ENCODE measurements at regions not wholly inside any gene's neighbourhood (a gene's known extent, or its start where the extent isn't known, plus 50 kb on each side); places are given as distances from the start of the nearest gene placed in this dataset.

DNA sequence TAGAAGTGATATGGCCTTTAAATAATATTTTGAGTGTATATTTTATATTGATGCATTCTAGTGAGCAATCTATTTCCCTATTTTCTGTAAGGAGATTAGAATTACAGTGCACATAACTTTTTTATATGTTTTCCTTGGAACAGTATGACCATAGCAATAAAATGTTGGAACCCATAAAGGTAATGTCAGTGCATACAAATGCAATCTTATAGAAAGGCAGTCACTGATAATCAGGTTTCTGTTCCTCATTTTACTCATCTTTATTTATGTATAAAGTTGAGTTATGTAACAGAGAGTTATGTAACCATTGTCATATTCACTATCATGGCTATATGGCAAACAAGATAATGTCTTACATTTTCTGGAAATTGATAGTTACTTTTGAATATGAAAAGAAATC is 179.9 kb upstream of the NETO1 start:
- TF ChIP-seq, protein P1, sequence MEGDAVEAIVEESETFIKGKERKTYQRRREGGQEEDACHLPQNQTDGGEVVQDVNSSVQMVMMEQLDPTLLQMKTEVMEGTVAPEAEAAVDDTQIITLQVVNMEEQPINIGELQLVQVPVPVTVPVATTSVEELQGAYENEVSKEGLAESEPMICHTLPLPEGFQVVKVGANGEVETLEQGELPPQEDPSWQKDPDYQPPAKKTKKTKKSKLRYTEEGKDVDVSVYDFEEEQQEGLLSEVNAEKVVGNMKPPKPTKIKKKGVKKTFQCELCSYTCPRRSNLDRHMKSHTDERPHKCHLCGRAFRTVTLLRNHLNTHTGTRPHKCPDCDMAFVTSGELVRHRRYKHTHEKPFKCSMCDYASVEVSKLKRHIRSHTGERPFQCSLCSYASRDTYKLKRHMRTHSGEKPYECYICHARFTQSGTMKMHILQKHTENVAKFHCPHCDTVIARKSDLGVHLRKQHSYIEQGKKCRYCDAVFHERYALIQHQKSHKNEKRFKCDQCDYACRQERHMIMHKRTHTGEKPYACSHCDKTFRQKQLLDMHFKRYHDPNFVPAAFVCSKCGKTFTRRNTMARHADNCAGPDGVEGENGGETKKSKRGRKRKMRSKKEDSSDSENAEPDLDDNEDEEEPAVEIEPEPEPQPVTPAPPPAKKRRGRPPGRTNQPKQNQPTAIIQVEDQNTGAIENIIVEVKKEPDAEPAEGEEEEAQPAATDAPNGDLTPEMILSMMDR (conservative IDR thresholded peaks at IDR 0.05 in 1 of 2, IDR thresholded peaks at IDR 0.05 in 1 of 2; ENCODE audit: low read depth in 1 of 2, low read length in 2 of 2): no peak
- TF ChIP-seq EZH2 (IDR thresholded peaks at IDR 0.05; ENCODE audit: low read length, missing control alignments): no peak
- Histone ChIP-seq H2AFZ (ENCODE audit: low read length) (no peak overlapping the region), H3K4me2 (ENCODE audit: extremely low read depth, insufficient read depth, low read length) (no peak overlapping the region), H4K20me1 (ENCODE audit: control insufficient read depth, extremely low read depth, insufficient read depth, low read length) (no peaks in the 10 kb centered on the region), H3K27ac (ENCODE audit: insufficient read depth, low read length) (no peak overlapping the region), H3K4me1 (ENCODE audit: control insufficient read depth, extremely low read depth, insufficient read depth, low read length) (no peaks in the 10 kb centered on the region), H3K4me3 (replicated peaks in 1 of 4; ENCODE audit: control extremely low read depth in 1 of 4, insufficient read depth in 1 of 4, low read depth in 3 of 4, low read length in 4 of 4) (no peak overlapping the region), H3K79me2 (ENCODE audit: control insufficient read depth, insufficient read depth, low read length) (no peaks in the 10 kb centered on the region), H3K9ac (ENCODE audit: insufficient read depth, low read length) (no peak overlapping the region), H3K27me3 (ENCODE audit: control insufficient read depth, insufficient read depth, low read length) (no peaks in the 10 kb centered on the region), H3K9me3 (ENCODE audit: control insufficient read depth, insufficient read depth, low read depth, low read length) (no peaks in the 10 kb centered on the region), H3K36me3 (ENCODE audit: control insufficient read depth, insufficient read depth, low read length) (no peaks in the 10 kb centered on the region)
- no peak for DNase-seq (ENCODE audit: low read depth in 2 of 2)

- no peak overlapping the region for H3K27ac ChIP-seq (ENCODE audit: insufficient read depth, low read length)
- no peaks in the 10 kb centered on the region for H3K4me1 ChIP-seq (ENCODE audit: control insufficient read depth, extremely low read depth, insufficient read depth, low read length)
- no peaks in the 10 kb centered on the region for H4K20me1 ChIP-seq (ENCODE audit: control insufficient read depth, extremely low read depth, insufficient read depth, low read length)
- H3K4me2 ChIP-seq (ENCODE audit: extremely low read depth, insufficient read depth, low read length): no peak overlapping the region
- TF ChIP-seq, protein P1 (conservative IDR thresholded peaks at IDR 0.05 in 1 of 2, IDR thresholded peaks at IDR 0.05 in 1 of 2; ENCODE audit: low read depth in 1 of 2, low read length in 2 of 2): no peak
- TF ChIP-seq EZH2 (IDR thresholded peaks at IDR 0.05; ENCODE audit: low read length, missing control alignments): no peak
- no peak overlapping the region for H3K4me3 ChIP-seq (replicated peaks in 1 of 4; ENCODE audit: control extremely low read depth in 1 of 4, insufficient read depth in 1 of 4, low read depth in 3 of 4, low read length in 4 of 4)
- H3K79me2 ChIP-seq (ENCODE audit: control insufficient read depth, insufficient read depth, low read length): no peaks in the 10 kb centered on the region
- H3K9me3 ChIP-seq (ENCODE audit: control insufficient read depth, insufficient read depth, low read depth, low read length): no peaks in the 10 kb centered on the region
- no peak for DNase-seq (ENCODE audit: low read depth in 2 of 2)
- H3K36me3 ChIP-seq (ENCODE audit: control insufficient read depth, insufficient read depth, low read length): no peaks in the 10 kb centered on the region
- H2AFZ ChIP-seq (ENCODE audit: low read length): no peak overlapping the region
- H3K27me3 ChIP-seq (ENCODE audit: control insufficient read depth, insufficient read depth, low read length): no peaks in the 10 kb centered on the region
- H3K9ac ChIP-seq (ENCODE audit: insufficient read depth, low read length): no peak overlapping the region
Observed at GRCh38 chr18:73045037-73045436, 177.2 kb upstream of the NETO1 start.

DNA sequence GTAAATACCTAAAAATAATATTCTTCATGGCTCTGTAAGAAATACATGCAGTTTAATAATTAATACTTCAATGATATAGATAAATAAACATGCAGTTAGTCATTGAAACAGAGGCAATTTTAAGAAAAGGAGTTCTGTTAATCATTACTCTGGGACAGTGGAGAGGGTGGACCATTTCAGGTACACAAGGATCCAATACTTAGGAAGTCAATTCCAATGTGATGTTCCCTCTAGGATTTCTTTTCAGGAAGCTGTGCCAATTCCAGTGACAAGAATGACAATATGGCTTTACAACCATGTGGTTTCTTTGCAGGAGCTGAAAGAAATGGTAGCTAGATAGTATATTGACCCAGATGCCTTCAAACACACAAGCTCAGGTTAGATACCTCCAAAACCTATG is 175.8 kb upstream of the NETO1 start:
- no peaks in the 10 kb centered on the region for H3K36me3 ChIP-seq (ENCODE audit: control insufficient read depth, insufficient read depth, low read length)
- H3K4me2 ChIP-seq (ENCODE audit: extremely low read depth, insufficient read depth, low read length): no peak overlapping the region
- H3K9me3 ChIP-seq (ENCODE audit: control insufficient read depth, insufficient read depth, low read depth, low read length): no peaks in the 10 kb centered on the region
- no peak overlapping the region for H3K27ac ChIP-seq (ENCODE audit: insufficient read depth, low read length)
- TF ChIP-seq, protein P1 (conservative IDR thresholded peaks at IDR 0.05 in 1 of 2, IDR thresholded peaks at IDR 0.05 in 1 of 2; ENCODE audit: low read depth in 1 of 2, low read length in 2 of 2): no peak
- TF ChIP-seq EZH2 (IDR thresholded peaks at IDR 0.05; ENCODE audit: low read length, missing control alignments): no peak
- no peaks in the 10 kb centered on the region for H3K79me2 ChIP-seq (ENCODE audit: control insufficient read depth, insufficient read depth, low read length)
- H3K27me3 ChIP-seq (ENCODE audit: control insufficient read depth, insufficient read depth, low read length): no peaks in the 10 kb centered on the region
- H3K4me3 ChIP-seq (replicated peaks in 1 of 4; ENCODE audit: control extremely low read depth in 1 of 4, insufficient read depth in 1 of 4, low read depth in 3 of 4, low read length in 4 of 4): no peak overlapping the region
- no peak overlapping the region for H2AFZ ChIP-seq (ENCODE audit: low read length)
- H3K4me1 ChIP-seq (ENCODE audit: control insufficient read depth, extremely low read depth, insufficient read depth, low read length): no peaks in the 10 kb centered on the region
- DNase-seq (ENCODE audit: low read depth in 2 of 2): no peak
- H4K20me1 ChIP-seq (ENCODE audit: control insufficient read depth, extremely low read depth, insufficient read depth, low read length): no peaks in the 10 kb centered on the region
- no peak overlapping the region for H3K9ac ChIP-seq (ENCODE audit: insufficient read depth, low read length)

Measured in fibroblast of lung (primary cell).